ENCODE measurements at regions not wholly inside any gene's neighbourhood (a gene's known extent, or its start where the extent isn't known, plus 50 kb on each side); places are given as distances from the start of the nearest gene placed in this dataset.

- Mint-ChIP-seq H3K36me3 (ENCODE audit: low read depth) (no peaks in the 10 kb centered on the region), H3K9me3 (no peaks in the 10 kb centered on the region), H3K27ac (no peak overlapping the region), H3K4me1 (ENCODE audit: low read depth) (no peaks in the 10 kb centered on the region), H3K27me3 (no peaks in the 10 kb centered on the region), H3K4me3 (no peak overlapping the region)
- H3K4me3 ChIP-seq (ENCODE audit: low read length) = no peak overlapping the region
- CTCF ChIA-PET = no interaction called here
- TF ChIP-seq CTCF (IDR thresholded peaks at IDR 0.05) = no peak
- no peak overlapping the region for H3K27ac ChIP-seq (ENCODE audit: low read depth in 1 of 2, low read length in 2 of 2)
- no peaks in the 10 kb centered on the region for H3K4me1 ChIP-seq (ENCODE audit: insufficient read depth, low read length)
- H3K36me3 ChIP-seq (ENCODE audit: insufficient read depth, low read length) = no peaks in the 10 kb centered on the region
- intact Hi-C loops (cut with DNase I, micrococcal nuclease) = no loop called here
- ATAC-seq (ENCODE audit: poor library complexity) (no peak), DNase-seq (no peak)
- no peaks in the 10 kb centered on the region for H3K27me3 ChIP-seq (ENCODE audit: control insufficient read depth in 1 of 2, insufficient read depth in 2 of 2, low read length in 2 of 2)
- POLR2A ChIA-PET = no interaction called here
- no peaks in the 10 kb centered on the region for H3K9me3 ChIP-seq (ENCODE audit: control insufficient read depth in 1 of 2, insufficient read depth in 1 of 2, low read length in 2 of 2)
Observed at GRCh38 chr12:67052981-67053380, 216.2 kb upstream of the CAND1 start.

GRCh38 chr12:67056329-67056728 is 212.8 kb upstream of the CAND1 start:
- CTCF ChIA-PET = no interaction called here
- Histone ChIP-seq H3K27ac (ENCODE audit: low read depth in 1 of 2, low read length in 2 of 2) (no peak overlapping the region), H3K36me3 (ENCODE audit: insufficient read depth, low read length) (no peaks in the 10 kb centered on the region), H3K4me1 (ENCODE audit: insufficient read depth, low read length) (no peaks in the 10 kb centered on the region), H3K27me3 (ENCODE audit: control insufficient read depth in 1 of 2, insufficient read depth in 2 of 2, low read length in 2 of 2) (peaks cover 0 to 3% of the 10 kb centered on the region in 2 experiments), H3K9me3 (ENCODE audit: control insufficient read depth in 1 of 2, insufficient read depth in 1 of 2, low read length in 2 of 2) (no peaks in the 10 kb centered on the region), H3K4me3 (ENCODE audit: low read length) (no peak overlapping the region)
- Mint-ChIP-seq H3K36me3 (ENCODE audit: low read depth) (no peaks in the 10 kb centered on the region), H3K9me3 (no peaks in the 10 kb centered on the region), H3K27me3 (peaks cover 15% of the 10 kb centered on the region), H3K4me3 (no peak overlapping the region), H3K4me1 (ENCODE audit: low read depth) (no peaks in the 10 kb centered on the region), H3K27ac (no peak overlapping the region)
- intact Hi-C loops (cut with DNase I, micrococcal nuclease) = no loop called here
- ATAC-seq (ENCODE audit: poor library complexity) (no peak), DNase-seq (no peak)
- POLR2A ChIA-PET = no interaction called here
- TF ChIP-seq CTCF (IDR thresholded peaks at IDR 0.05) = no peak

- POLR2A ChIA-PET = no interaction called here
- Histone ChIP-seq H3K36me3 (ENCODE audit: insufficient read depth, low read length) (no peaks in the 10 kb centered on the region), H3K27me3 (ENCODE audit: control insufficient read depth in 1 of 2, insufficient read depth in 2 of 2, low read length in 2 of 2) (peaks cover 0 to 3% of the 10 kb centered on the region in 2 experiments), H3K27ac (ENCODE audit: low read depth in 1 of 2, low read length in 2 of 2) (no peak overlapping the region), H3K4me1 (ENCODE audit: insufficient read depth, low read length) (no peaks in the 10 kb centered on the region), H3K9me3 (ENCODE audit: control insufficient read depth in 1 of 2, insufficient read depth in 1 of 2, low read length in 2 of 2) (no peaks in the 10 kb centered on the region), H3K4me3 (ENCODE audit: low read length) (no peak overlapping the region)
- H3K36me3 Mint-ChIP-seq (ENCODE audit: low read depth) = no peaks in the 10 kb centered on the region
- H3K4me3 Mint-ChIP-seq = no peak overlapping the region
- no peak for DNase-seq
- CTCF ChIA-PET = no interaction called here
- intact Hi-C loops (cut with DNase I, micrococcal nuclease) = no loop called here
- TF ChIP-seq CTCF (IDR thresholded peaks at IDR 0.05) = no peak
- H3K9me3 Mint-ChIP-seq = no peaks in the 10 kb centered on the region
- ATAC-seq (ENCODE audit: poor library complexity) = no peak
- H3K4me1 Mint-ChIP-seq (ENCODE audit: low read depth) = no peaks in the 10 kb centered on the region
- H3K27me3 Mint-ChIP-seq = peaks cover 19% of the 10 kb centered on the region
- H3K27ac Mint-ChIP-seq = no peak overlapping the region
Observed at GRCh38 chr12:67057072-67057471, 212.1 kb upstream of the CAND1 start.
